ENCODE measurements at regions not wholly inside any gene's neighbourhood (a gene's known extent, or its start where the extent isn't known, plus 50 kb on each side); places are given as distances from the start of the nearest gene placed in this dataset.

GRCh38 chr4:123790681-123791080, 394.1 kb downstream of the SPRY1 start:
- H3K4me3 ChIP-seq, result no peak overlapping the region
- no peak for DNase-seq
- H3K27me3 ChIP-seq (ENCODE audit: insufficient read depth in 3 of 3, low read length in 2 of 3), result no peaks in the 10 kb centered on the region
- H3K9me3 ChIP-seq, result no peaks in the 10 kb centered on the region
- no peaks in the 10 kb centered on the region for H3K36me3 ChIP-seq (ENCODE audit: insufficient read depth in 1 of 2, low read depth in 1 of 2)
- WGBS, 3 donors, result 11 to 21% (median 18%) methylated on average over 1 of the region's 1 CpG
- intact Hi-C loops (cut with DNase I), result no loop called here
- peaks cover 40% of the 10 kb centered on the region for H3K4me1 ChIP-seq
- H3K27ac ChIP-seq, result no peak overlapping the region
- TF ChIP-seq CTCF (IDR thresholded peaks at IDR 0.05), result no peak
- no peak for ATAC-seq

GRCh38 chr4:123802082-123802645, 405.6 kb downstream of the SPRY1 start:
- H3K36me3 ChIP-seq (ENCODE audit: insufficient read depth in 1 of 2, low read depth in 1 of 2), result no peaks in the 10 kb centered on the region
- no peak overlapping the region for H3K27ac ChIP-seq
- no peak for TF ChIP-seq CTCF (IDR thresholded peaks at IDR 0.05)
- no peaks in the 10 kb centered on the region for H3K27me3 ChIP-seq (ENCODE audit: insufficient read depth in 3 of 3, low read length in 2 of 3)
- 56 to 70% (median 61%) methylated on average over 4 of the region's 4 CpGs for WGBS, 3 donors
- DNase-seq, result no peak
- peaks cover 5% of the 10 kb centered on the region for H3K4me1 ChIP-seq
- H3K9me3 ChIP-seq, result peaks cover 10% of the 10 kb centered on the region
- peak in 2 of 4 donors; percentile 30 to 74 for ATAC-seq
- intact Hi-C loops (cut with DNase I), result no loop called here
- H3K4me3 ChIP-seq, result no peak overlapping the region

GRCh38 chr4:123802933-123803332, 406.3 kb downstream of the SPRY1 start:
- H3K27ac ChIP-seq, result no peak overlapping the region
- TF ChIP-seq CTCF (IDR thresholded peaks at IDR 0.05), result no peak
- DNase-seq, result no peak

GRCh38 chr4:123804196-123804721, 407.7 kb downstream of the SPRY1 start:
- no peak overlapping the region for H3K27ac ChIP-seq
- no peaks in the 10 kb centered on the region for H3K27me3 ChIP-seq (ENCODE audit: insufficient read depth in 3 of 3, low read length in 2 of 3)
- peak; percentile 16 to 63 (median 57) for ATAC-seq
- 49 to 65% (median 51%) methylated on average over 3 of the region's 3 CpGs for WGBS, 3 donors
- no peaks in the 10 kb centered on the region for H3K9me3 ChIP-seq
- no peak for TF ChIP-seq CTCF (IDR thresholded peaks at IDR 0.05)
- peaks cover 5% of the 10 kb centered on the region for H3K4me1 ChIP-seq
- intact Hi-C loops (cut with DNase I), result no loop called here
- no peaks in the 10 kb centered on the region for H3K36me3 ChIP-seq (ENCODE audit: insufficient read depth in 1 of 2, low read depth in 1 of 2)
- no peak overlapping the region for H3K4me3 ChIP-seq
- no peak for DNase-seq

More at GRCh38 chr4:123802933-123803332, 406.3 kb downstream of the SPRY1 start:
- Histone ChIP-seq H3K27me3 (ENCODE audit: insufficient read depth in 3 of 3, low read length in 2 of 3) (no peaks in the 10 kb centered on the region), H3K36me3 (ENCODE audit: insufficient read depth in 1 of 2, low read depth in 1 of 2) (no peaks in the 10 kb centered on the region), H3K4me1 (peaks cover 5% of the 10 kb centered on the region), H3K9me3 (peaks cover 10% of the 10 kb centered on the region), H3K4me3 (no peak overlapping the region)
- WGBS, 3 donors, result 50 to 63% (median 59%) methylated on average over 2 of the region's 2 CpGs
- intact Hi-C loops (cut with DNase I), result no loop called here
- no peak for ATAC-seq

- intact Hi-C loops (cut with DNase I), result no loop called here
- WGBS, 3 donors, result 40 to 59% (median 57%) methylated on average over 1 of the region's 1 CpG
- Histone ChIP-seq H3K4me3 (no peak overlapping the region), H3K27ac (no peak overlapping the region), H3K36me3 (ENCODE audit: insufficient read depth in 1 of 2, low read depth in 1 of 2) (no peaks in the 10 kb centered on the region), H3K9me3 (no peaks in the 10 kb centered on the region), H3K4me1 (peaks cover 5% of the 10 kb centered on the region), H3K27me3 (ENCODE audit: insufficient read depth in 3 of 3, low read length in 2 of 3) (no peaks in the 10 kb centered on the region)
- DNase-seq (no peak), ATAC-seq (no peak)
- no peak for TF ChIP-seq CTCF (IDR thresholded peaks at IDR 0.05)
Measured at GRCh38 chr4:123806056-123806455, 409.5 kb downstream of the SPRY1 start.

Measured in psoas muscle (tissue), 7 donors.